ENCODE measurements at regions not wholly inside any gene's neighbourhood (a gene's known extent, or its start where the extent isn't known, plus 50 kb on each side); places are given as distances from the start of the nearest gene placed in this dataset.

- Histone ChIP-seq H3K4me2 (ENCODE audit: low read length) (no peak overlapping the region), H2AFZ (ENCODE audit: low read depth, low read length) (no peak overlapping the region), H3K4me1 (ENCODE audit: insufficient read depth, low read length) (no peaks in the 10 kb centered on the region), H4K20me1 (ENCODE audit: insufficient read depth, low read length) (no peaks in the 10 kb centered on the region), H3K9me3 (ENCODE audit: insufficient read depth, low read depth, low read length) (peaks cover 10% of the 10 kb centered on the region), H3K27me3 (ENCODE audit: insufficient read depth, low read length) (no peaks in the 10 kb centered on the region), H3K79me2 (ENCODE audit: insufficient read depth, low read length) (no peaks in the 10 kb centered on the region), H3K36me3 (ENCODE audit: insufficient read depth, low read length) (no peaks in the 10 kb centered on the region), H3K4me3 (ENCODE audit: insufficient read depth, low read depth, low read length) (no peak overlapping the region), H3K27ac (ENCODE audit: low read depth, low read length) (no peak overlapping the region), H3K9ac (ENCODE audit: low read length) (no peak overlapping the region)
- no peaks in the 10 kb centered on the region for H3K27me3 Mint-ChIP-seq (ENCODE audit: low read depth, unreplicated experiment)
- TF ChIP-seq, protein P1, sequence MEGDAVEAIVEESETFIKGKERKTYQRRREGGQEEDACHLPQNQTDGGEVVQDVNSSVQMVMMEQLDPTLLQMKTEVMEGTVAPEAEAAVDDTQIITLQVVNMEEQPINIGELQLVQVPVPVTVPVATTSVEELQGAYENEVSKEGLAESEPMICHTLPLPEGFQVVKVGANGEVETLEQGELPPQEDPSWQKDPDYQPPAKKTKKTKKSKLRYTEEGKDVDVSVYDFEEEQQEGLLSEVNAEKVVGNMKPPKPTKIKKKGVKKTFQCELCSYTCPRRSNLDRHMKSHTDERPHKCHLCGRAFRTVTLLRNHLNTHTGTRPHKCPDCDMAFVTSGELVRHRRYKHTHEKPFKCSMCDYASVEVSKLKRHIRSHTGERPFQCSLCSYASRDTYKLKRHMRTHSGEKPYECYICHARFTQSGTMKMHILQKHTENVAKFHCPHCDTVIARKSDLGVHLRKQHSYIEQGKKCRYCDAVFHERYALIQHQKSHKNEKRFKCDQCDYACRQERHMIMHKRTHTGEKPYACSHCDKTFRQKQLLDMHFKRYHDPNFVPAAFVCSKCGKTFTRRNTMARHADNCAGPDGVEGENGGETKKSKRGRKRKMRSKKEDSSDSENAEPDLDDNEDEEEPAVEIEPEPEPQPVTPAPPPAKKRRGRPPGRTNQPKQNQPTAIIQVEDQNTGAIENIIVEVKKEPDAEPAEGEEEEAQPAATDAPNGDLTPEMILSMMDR (IDR thresholded peaks at IDR 0.05; ENCODE audit: insufficient read depth, low read depth, low read length): no peak
- TF ChIP-seq EZH2 (IDR thresholded peaks at IDR 0.05; ENCODE audit: insufficient read depth, low read length): no peak
- peaks cover 2% of the 10 kb centered on the region for H3K9me3 Mint-ChIP-seq (ENCODE audit: unreplicated experiment)
- H3K4me3 Mint-ChIP-seq (ENCODE audit: unreplicated experiment): no peak overlapping the region
- no peak overlapping the region for H3K27ac Mint-ChIP-seq (ENCODE audit: unreplicated experiment)
- DNase-seq (ENCODE audit: low read depth): no peak
- FAIRE-seq: no peak
- H3K4me1 Mint-ChIP-seq (ENCODE audit: low read depth, unreplicated experiment): no peaks in the 10 kb centered on the region
- no peaks in the 10 kb centered on the region for H3K36me3 Mint-ChIP-seq (ENCODE audit: low read depth, unreplicated experiment)
Observed at GRCh38 chr4:104345598-104346242, 149.0 kb downstream of the CXXC4 start.

DNA sequence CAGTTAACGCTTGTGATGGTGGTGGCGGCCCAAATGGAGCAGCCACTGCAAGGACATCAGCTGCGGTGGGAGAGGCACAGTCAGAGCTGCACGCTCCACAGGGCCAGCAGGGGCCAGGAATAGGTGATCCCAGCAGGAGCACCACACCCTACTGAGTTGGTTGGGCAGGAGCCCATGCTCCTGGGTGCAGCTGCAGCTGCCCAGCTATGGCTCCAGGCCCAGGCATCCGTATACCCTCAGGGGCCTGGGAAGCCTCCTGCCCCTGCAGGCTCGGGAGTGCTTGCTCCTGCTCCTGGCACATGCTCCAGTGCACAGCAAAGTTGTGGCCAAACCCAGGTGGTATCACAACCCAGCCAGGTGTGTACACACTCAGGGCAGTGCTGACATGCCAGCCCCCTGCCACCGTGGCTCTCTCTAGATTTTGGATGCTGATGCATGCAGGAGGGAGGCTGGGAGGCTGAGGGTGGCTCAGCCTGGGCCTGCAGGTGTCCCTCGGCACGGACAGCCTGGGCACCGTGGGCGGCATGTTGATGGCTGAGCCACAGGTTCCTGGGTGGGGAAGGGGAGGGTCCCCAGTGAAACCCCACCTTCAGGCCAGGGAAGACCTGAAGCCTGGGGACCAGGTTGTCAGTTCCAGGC lies 150.2 kb downstream of the CXXC4 start:
- no peak overlapping the region for H3K4me3 Mint-ChIP-seq (ENCODE audit: unreplicated experiment)

More for the DNA sequence above, 150.2 kb downstream of the CXXC4 start:
- FAIRE-seq (no peak), DNase-seq (ENCODE audit: low read depth) (no peak)
- Mint-ChIP-seq H3K36me3 (ENCODE audit: low read depth, unreplicated experiment) (no peaks in the 10 kb centered on the region), H3K27me3 (ENCODE audit: low read depth, unreplicated experiment) (no peaks in the 10 kb centered on the region), H3K9me3 (ENCODE audit: unreplicated experiment) (peaks cover 2% of the 10 kb centered on the region), H3K4me1 (ENCODE audit: low read depth, unreplicated experiment) (no peaks in the 10 kb centered on the region), H3K27ac (ENCODE audit: unreplicated experiment) (no peak overlapping the region)
- H3K4me2 ChIP-seq (ENCODE audit: low read length): no peak overlapping the region
- H3K4me1 ChIP-seq (ENCODE audit: insufficient read depth, low read length): no peaks in the 10 kb centered on the region
- no peak overlapping the region for H3K4me3 ChIP-seq (ENCODE audit: insufficient read depth, low read depth, low read length)
- H3K9me3 ChIP-seq (ENCODE audit: insufficient read depth, low read depth, low read length): peaks cover 10% of the 10 kb centered on the region
- H2AFZ ChIP-seq (ENCODE audit: low read depth, low read length): no peak overlapping the region
- H3K79me2 ChIP-seq (ENCODE audit: insufficient read depth, low read length): no peaks in the 10 kb centered on the region
- TF ChIP-seq, protein P1 (IDR thresholded peaks at IDR 0.05; ENCODE audit: insufficient read depth, low read depth, low read length): no peak
- TF ChIP-seq EZH2 (IDR thresholded peaks at IDR 0.05; ENCODE audit: insufficient read depth, low read length): no peak
- no peaks in the 10 kb centered on the region for H3K27me3 ChIP-seq (ENCODE audit: insufficient read depth, low read length)
- H4K20me1 ChIP-seq (ENCODE audit: insufficient read depth, low read length): no peaks in the 10 kb centered on the region
- H3K9ac ChIP-seq (ENCODE audit: low read length): no peak overlapping the region
- no peaks in the 10 kb centered on the region for H3K36me3 ChIP-seq (ENCODE audit: insufficient read depth, low read length)
- H3K27ac ChIP-seq (ENCODE audit: low read depth, low read length): no peak overlapping the region
